AG04449 (cell line): ENCODE measurements at regions not wholly inside any gene's neighbourhood (a gene's known extent, or its start where the extent isn't known, plus 50 kb on each side); places are given as distances from the start of the nearest gene placed in this dataset.
"Not testable (repeated sequence)": the region's sequence is repeated elsewhere in the genome, so short reads cannot be mapped to it uniquely, and the experiment has no call there.

Source experiments
- CTCF ChIA-PET: fragments of 350-600 bp; formaldehyde crosslinking; extraction: SDS; loops from one replicate; lab custom pipeline; 2021; ENCODE audit warnings: antibody characterized with exemption; lab: Yijun Ruan, JAX
- POLR2A ChIA-PET: fragments of 400-600, 350-600 bp; formaldehyde crosslinking; extraction: SDS; loops from one replicate; lab custom pipeline; 2020; ENCODE audit warnings: antibody characterized with exemption, inconsistent platforms; lab: Yijun Ruan, JAX
- DNase-seq: peaks from one replicate; pipeline ENCODE4 v3.0.0-alpha.2; 2010; ENCODE audit warnings: low read depth, low spot score
- H3K4me3 ChIP-seq: 2 replicates; pipeline ENCODE4 v1.5.1; 2011; ENCODE audit warnings: low read depth, mild to moderate bottlenecking, control low read depth, low read length
- CTCF ChIP-seq: IDR thresholded peaks from one replicate; pipeline ENCODE4 v1.5.1; 2011; ENCODE audit warnings: mild to moderate bottlenecking, moderate library complexity, low read length, control low read depth, inconsistent platforms; ENCODE audit not compliant: insufficient read depth; ENCODE audit errors: missing control alignments

- ChIA-PET CTCF (no interaction called here), POLR2A (no interaction called here)
- no peak for DNase-seq
- TF ChIP-seq CTCF = no peak
- no peak overlapping the region for H3K4me3 ChIP-seq
These were observed 687.5 kb downstream of the NYAP2 start for GRCh38 chr2:226087051-226087450.

GRCh38 chr2:226086190-226086589 lies 686.7 kb downstream of the NYAP2 start:
- CTCF ChIA-PET = no interaction called here
- DNase-seq = no peak
- H3K4me3 ChIP-seq = no peak overlapping the region
- TF ChIP-seq CTCF = no peak
- POLR2A ChIA-PET = no interaction called here

GRCh38 chr2:226085425-226085824 lies 685.9 kb downstream of the NYAP2 start:
- DNase-seq, H3K4me3 ChIP-seq, CTCF ChIA-PET, POLR2A ChIA-PET: not testable (repeated sequence)

- peak; percentile 40 for DNase-seq
- POLR2A ChIA-PET = interaction anchor here (1.1 kb wide), 1 partner anchor 17 kb away, joined by 3 read pairs; no protein-coding TSS in a partner anchor
- CTCF ChIA-PET = interaction anchor here (1.2 kb wide), 1 partner anchor 35 kb away, joined by 3 read pairs; no protein-coding TSS in a partner anchor
- H3K4me3 ChIP-seq = no peak overlapping the region
- no peak for TF ChIP-seq CTCF
These were observed 680.8 kb downstream of the NYAP2 start for GRCh38 chr2:226080334-226080733.

GRCh38 chr2:226079671-226080181 lies 680.2 kb downstream of the NYAP2 start:
- peak; percentile 54 for DNase-seq
- no peak overlapping the region for H3K4me3 ChIP-seq
- no peak for TF ChIP-seq CTCF
- CTCF ChIA-PET = interaction anchor here (1.2 kb wide), 1 partner anchor 35 kb away, joined by 3 read pairs; no protein-coding TSS in a partner anchor
- POLR2A ChIA-PET = interaction anchor here (1.1 kb wide), 1 partner anchor 16 kb away, joined by 3 read pairs; no protein-coding TSS in a partner anchor

- ChIA-PET POLR2A (no interaction called here), CTCF (no interaction called here)
- no peak for DNase-seq
- no peak overlapping the region for H3K4me3 ChIP-seq
- TF ChIP-seq CTCF = no peak
These were observed 679.7 kb downstream of the NYAP2 start for GRCh38 chr2:226079196-226079595.

- ChIA-PET CTCF (no interaction called here), POLR2A (no interaction called here)
- H3K4me3 ChIP-seq = no peak overlapping the region
- no peak for DNase-seq
- no peak for TF ChIP-seq CTCF
These were observed 679.2 kb downstream of the NYAP2 start for GRCh38 chr2:226078666-226079065.
